ENCODE measurements at regions not wholly inside any gene's neighbourhood (a gene's known extent, or its start where the extent isn't known, plus 50 kb on each side); places are given as distances from the start of the nearest gene placed in this dataset.

GRCh38 chr1:242828828-242829227, 304.3 kb upstream of the PLD5 start:
- H3K36me3 ChIP-seq (ENCODE audit: low read depth) = no peaks in the 10 kb centered on the region
- DNase-seq (ENCODE audit: low spot score) (no peak), ATAC-seq (ENCODE audit: low read depth) (no peak)
- H3K27ac ChIP-seq (ENCODE audit: poor library complexity, severe bottlenecking) = no peak overlapping the region
- H3K4me3 ChIP-seq (ENCODE audit: severe bottlenecking) = no peak overlapping the region
- no peaks in the 10 kb centered on the region for H3K27me3 ChIP-seq (ENCODE audit: insufficient read depth, poor library complexity, severe bottlenecking)
- no peaks in the 10 kb centered on the region for H3K4me1 ChIP-seq (ENCODE audit: insufficient read depth, poor library complexity, severe bottlenecking)
- no peaks in the 10 kb centered on the region for H3K9me3 ChIP-seq (ENCODE audit: severe bottlenecking)
- no peak for TF ChIP-seq CTCF (IDR thresholded peaks at IDR 0.05; ENCODE audit: poor library complexity, severe bottlenecking)

GRCh38 chr1:242828199-242828598, 303.7 kb upstream of the PLD5 start:
- H3K9me3 ChIP-seq (ENCODE audit: severe bottlenecking) = no peaks in the 10 kb centered on the region
- no peak overlapping the region for H3K27ac ChIP-seq (ENCODE audit: poor library complexity, severe bottlenecking)
- ATAC-seq (ENCODE audit: low read depth) = no peak
- no peaks in the 10 kb centered on the region for H3K27me3 ChIP-seq (ENCODE audit: insufficient read depth, poor library complexity, severe bottlenecking)
- no peak for DNase-seq (ENCODE audit: low spot score)
- no peak overlapping the region for H3K4me3 ChIP-seq (ENCODE audit: severe bottlenecking)
- H3K4me1 ChIP-seq (ENCODE audit: insufficient read depth, poor library complexity, severe bottlenecking) = no peaks in the 10 kb centered on the region
- H3K36me3 ChIP-seq (ENCODE audit: low read depth) = no peaks in the 10 kb centered on the region
- TF ChIP-seq CTCF (IDR thresholded peaks at IDR 0.05; ENCODE audit: poor library complexity, severe bottlenecking) = no peak

- no peaks in the 10 kb centered on the region for H3K9me3 ChIP-seq (ENCODE audit: severe bottlenecking)
- DNase-seq (ENCODE audit: low spot score) = no peak
Measured at GRCh38 chr1:242827538-242827937, 303.0 kb upstream of the PLD5 start.

GRCh38 chr1:242826701-242827336, 302.3 kb upstream of the PLD5 start:
- no peaks in the 10 kb centered on the region for H3K4me1 ChIP-seq (ENCODE audit: insufficient read depth, poor library complexity, severe bottlenecking)
- H3K4me3 ChIP-seq (ENCODE audit: severe bottlenecking) = no peak overlapping the region
- TF ChIP-seq CTCF (IDR thresholded peaks at IDR 0.05; ENCODE audit: poor library complexity, severe bottlenecking) = no peak
- H3K27ac ChIP-seq (ENCODE audit: poor library complexity, severe bottlenecking) = no peak overlapping the region
- no peak for DNase-seq (ENCODE audit: low spot score)
- ATAC-seq (ENCODE audit: low read depth) = no peak
- H3K9me3 ChIP-seq (ENCODE audit: severe bottlenecking) = no peaks in the 10 kb centered on the region
- no peaks in the 10 kb centered on the region for H3K36me3 ChIP-seq (ENCODE audit: low read depth)
- no peaks in the 10 kb centered on the region for H3K27me3 ChIP-seq (ENCODE audit: insufficient read depth, poor library complexity, severe bottlenecking)

More at GRCh38 chr1:242827538-242827937, 303.0 kb upstream of the PLD5 start:
- no peak for TF ChIP-seq CTCF (IDR thresholded peaks at IDR 0.05; ENCODE audit: poor library complexity, severe bottlenecking)
- Histone ChIP-seq H3K4me1 (ENCODE audit: insufficient read depth, poor library complexity, severe bottlenecking) (no peaks in the 10 kb centered on the region), H3K4me3 (ENCODE audit: severe bottlenecking) (no peak overlapping the region), H3K27me3 (ENCODE audit: insufficient read depth, poor library complexity, severe bottlenecking) (no peaks in the 10 kb centered on the region), H3K27ac (ENCODE audit: poor library complexity, severe bottlenecking) (no peak overlapping the region), H3K36me3 (ENCODE audit: low read depth) (no peaks in the 10 kb centered on the region)
- peak; percentile 46; the same call in 1 of the 3 replicates for ATAC-seq (ENCODE audit: low read depth)

GRCh38 chr1:242824435-242824834, 299.9 kb upstream of the PLD5 start:
- Histone ChIP-seq H3K4me3 (ENCODE audit: severe bottlenecking) (no peak overlapping the region), H3K4me1 (ENCODE audit: insufficient read depth, poor library complexity, severe bottlenecking) (no peaks in the 10 kb centered on the region), H3K9me3 (ENCODE audit: severe bottlenecking) (no peaks in the 10 kb centered on the region), H3K27me3 (ENCODE audit: insufficient read depth, poor library complexity, severe bottlenecking) (no peaks in the 10 kb centered on the region), H3K36me3 (ENCODE audit: low read depth) (no peaks in the 10 kb centered on the region), H3K27ac (ENCODE audit: poor library complexity, severe bottlenecking) (no peak overlapping the region)
- DNase-seq (ENCODE audit: low spot score) (no peak), ATAC-seq (ENCODE audit: low read depth) (peak; percentile 77; the same call in 2 of the 3 replicates)
- no peak for TF ChIP-seq CTCF (IDR thresholded peaks at IDR 0.05; ENCODE audit: poor library complexity, severe bottlenecking)

Measured in RWPE2 (cell line).